SH-SY5Y (cell line): ENCODE measurements at regions not wholly inside any gene's neighbourhood (a gene's known extent, or its start where the extent isn't known, plus 50 kb on each side); places are given as distances from the start of the nearest gene placed in this dataset.

Experiments
- GATA2 ChIP-seq: IDR thresholded peaks from 2 replicates; pipeline ENCODE4 v1.6.1; 2011; ENCODE audit warnings: mild to moderate bottlenecking, low read depth, low read length
- GATA3 ChIP-seq: IDR thresholded peaks from 2 replicates; pipeline ENCODE4 v1.6.1; 2011; ENCODE audit warnings: low read depth, mild to moderate bottlenecking, low read length, moderate library complexity

- no peak for TF ChIP-seq GATA3
- no peak for TF ChIP-seq GATA2
Measured at GRCh38 chr13:26954976-26955375, 194.4 kb upstream of the GPR12 start.
